B cell (primary cell): ENCODE measurements at regions not wholly inside any gene's neighbourhood (a gene's known extent, or its start where the extent isn't known, plus 50 kb on each side); places are given as distances from the start of the nearest gene placed in this dataset.

ENCODE experiments used
- ATAC-seq: fragments of 200-7000 bp; cut with Tn5 transposase; one replicate; pipeline ENCODE4 v1.10.0; 2021; ENCODE audit warnings: low read depth, mild to moderate bottlenecking, moderate number of reproducible peaks, moderate library complexity
- CTCF ChIA-PET: fragments of 350-600 bp; sonication (Branson Sonifier 250); formaldehyde crosslinking; loops from one replicate; lab custom pipeline; 2021; ENCODE audit warnings: antibody characterized with exemption, inconsistent platforms; lab: Charles Lee
- POLR2A ChIA-PET: fragments of 350-600 bp; sonication (Branson Sonifier 250); formaldehyde crosslinking; loops from one replicate; lab custom pipeline; 2021; ENCODE audit warnings: antibody characterized with exemption; lab: Charles Lee
- DNase-seq: peaks from one replicate; pipeline ENCODE4 v3.0.0; 2013
- H2AFZ ChIP-seq: 2 replicates; pipeline ENCODE4 v1.6.1; 2012; ENCODE audit warnings: mild to moderate bottlenecking, low read depth, low read length; ENCODE audit not compliant: insufficient read depth, poor library complexity, severe bottlenecking
- H3K27ac ChIP-seq, 2 donors: 1 replicate in 1 of 2; 2 replicates in 1 of 2; pipeline ENCODE4 v1.5.1; 2012 to 2013; ENCODE audit warnings: low read length in 2 of 2, mild to moderate bottlenecking in 2 of 2, moderate library complexity in 1 of 2
- H3K27me3 ChIP-seq, 4 experiments: fragments of 200-600 bp in 1 of 4; sonication (generic) in 1 of 4; replicated peaks in 1 of 4; 1 replicate in 2 of 4; 2 replicates in 2 of 4; pipeline versions ENCODE4 v1.6.1 to v1.7.0; 2013 to 2016; ENCODE audit warnings: low read length in 3 of 4, mild to moderate bottlenecking in 2 of 4, mixed read lengths in 1 of 4, moderate library complexity in 1 of 4; ENCODE audit not compliant: insufficient read depth in 4 of 4, control insufficient read depth in 3 of 4; ENCODE audit errors: control extremely low read depth in 1 of 4
- H3K36me3 ChIP-seq, 2 experiments: replicated peaks in 1 of 2; 1 replicate in 1 of 2; 2 replicates in 1 of 2; pipeline versions ENCODE4 v1.6.1 to v1.7.1; 2013; ENCODE audit warnings: low read length in 1 of 2; ENCODE audit not compliant: insufficient read depth in 2 of 2, control insufficient read depth in 1 of 2; ENCODE audit errors: control extremely low read depth in 1 of 2, extremely low read depth in 1 of 2
- H3K4me1 ChIP-seq, 2 donors: fragments of 200-600 bp in 1 of 2; sonication (generic) in 1 of 2; 1 replicate in 1 of 2; 2 replicates in 1 of 2; pipeline versions ENCODE4 v1.5.1 to v1.6.1; 2013 to 2017; ENCODE audit warnings: low read length in 2 of 2; ENCODE audit not compliant: control insufficient read depth in 2 of 2, insufficient read depth in 2 of 2
- H3K4me2 ChIP-seq: replicated peaks from 2 replicates; pipeline ENCODE3; 2012; ENCODE audit warnings: mild to moderate bottlenecking, low read depth, low read length; ENCODE audit not compliant: poor library complexity, severe bottlenecking
- H3K4me3 ChIP-seq, 5 experiments: fragments of 200-600 bp in 1 of 5; sonication (generic) in 1 of 5; 1 replicate in 3 of 5; 2 replicates in 2 of 5; pipeline versions ENCODE4 v1.5.1 to v1.7.0; 2011 to 2016; ENCODE audit warnings: low read length in 4 of 5, mild to moderate bottlenecking in 4 of 5, low read depth in 2 of 5, control low read depth in 1 of 5, moderate library complexity in 1 of 5; ENCODE audit not compliant: insufficient read depth in 1 of 5; ENCODE audit errors: control extremely low read depth in 1 of 5, extremely low read depth in 1 of 5
- H3K79me2 ChIP-seq: fragments of 200-600 bp; sonication (generic); one replicate; pipeline ENCODE4 v1.6.0; 2016; ENCODE audit warnings: low read length; ENCODE audit not compliant: control insufficient read depth, insufficient read depth
- H3K9ac ChIP-seq: fragments of 200-600 bp; sonication (generic); 2 replicates; pipeline ENCODE4 v1.6.1; 2017; ENCODE audit warnings: mild to moderate bottlenecking, low read length, moderate library complexity
- H3K9me3 ChIP-seq, 3 donors: one replicate each; pipeline versions ENCODE4 v1.6.1 to v1.7.1; 2013; ENCODE audit warnings: low read length in 2 of 3; ENCODE audit not compliant: control insufficient read depth in 2 of 3, insufficient read depth in 1 of 3; ENCODE audit errors: control extremely low read depth in 1 of 3
- H4K20me1 ChIP-seq: 2 replicates; pipeline ENCODE4 v1.6.0; 2012; ENCODE audit warnings: mild to moderate bottlenecking, low read length; ENCODE audit not compliant: insufficient read depth, control insufficient read depth, poor library complexity, severe bottlenecking
- H3K27ac Mint-ChIP-seq: one replicate; pipeline ENCODE4 v1.8.0; 2021; ENCODE audit warnings: mixed read lengths
- H3K27me3 Mint-ChIP-seq: one replicate; pipeline ENCODE4 v1.8.0; 2021; ENCODE audit warnings: mixed read lengths
- H3K4me1 Mint-ChIP-seq: one replicate; pipeline ENCODE4 v1.8.0; 2021; ENCODE audit warnings: mixed read lengths
- H3K4me3 Mint-ChIP-seq: one replicate; pipeline ENCODE4 v1.8.0; 2021; ENCODE audit warnings: mixed read lengths
- H3K9me3 Mint-ChIP-seq: one replicate; pipeline ENCODE4 v1.8.0; 2022; ENCODE audit warnings: mixed read lengths; ENCODE audit not compliant: insufficient read depth
- CTCF ChIP-seq: fragments of 200-600 bp; IDR thresholded peaks from one replicate; pipeline ENCODE4 v1.8.0; 2022; ENCODE audit warnings: antibody characterized with exemption, mild to moderate bottlenecking
- EZH2 ChIP-seq: IDR thresholded peaks from 2 replicates; pipeline ENCODE4 v1.6.1; 2012; ENCODE audit warnings: borderline replicate concordance, low read depth, mild to moderate bottlenecking, moderate library complexity, low read length; ENCODE audit not compliant: insufficient read depth, poor library complexity, severe bottlenecking
- WGBS: methylation state at CpG from one replicate; pipeline ENCODE4 v1.1.5; 2013; ENCODE audit warnings: missing lambda C conversion rate; ENCODE audit not compliant: insufficient coverage; 5-methylcytosine and 5-hydroxymethylcytosine counted together
- intact Hi-C: fragments of 100-400 bp; cut with micrococcal nuclease; formaldehyde crosslinking; loops from one replicate; pipeline ENCODE4 v1.10.0; 2022

DNA sequence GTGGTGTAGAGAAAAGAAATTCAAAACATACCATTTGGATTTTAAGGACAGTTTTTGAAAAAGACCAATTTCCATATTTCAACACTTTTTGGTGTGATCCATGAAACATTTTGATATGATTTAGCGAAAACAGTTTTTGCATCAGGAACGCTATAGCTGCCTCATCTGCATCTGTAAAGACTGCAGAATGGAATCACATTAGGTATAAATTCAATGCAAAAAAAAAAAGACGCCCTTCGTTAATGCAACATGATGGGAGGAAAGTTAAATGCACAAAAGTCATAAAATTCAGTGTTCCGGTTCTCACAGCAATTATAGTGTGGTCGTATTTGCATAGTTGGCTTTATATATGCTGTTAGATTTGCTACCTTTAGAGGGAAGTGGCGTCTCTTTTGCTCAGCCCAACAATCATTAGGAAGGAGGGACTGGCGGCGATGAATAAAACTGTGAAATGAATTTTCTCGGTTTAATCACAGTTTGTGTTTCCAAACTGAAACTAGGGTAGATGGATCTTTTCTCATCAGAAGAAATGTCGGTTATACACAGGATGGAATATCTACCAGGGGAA lies 215.7 kb downstream of the TEX29 start:
- H3K36me3 ChIP-seq = no peaks in the 10 kb centered on the region
- no peaks in the 10 kb centered on the region for H4K20me1 ChIP-seq
- WGBS = 62% methylated on average over 8 of the region's 11 CpGs
- ChIA-PET CTCF (no interaction called here), POLR2A (no interaction called here)
- no peak overlapping the region for H3K4me3 ChIP-seq
- H3K4me2 ChIP-seq = no peak overlapping the region
- DNase-seq (no peak), ATAC-seq (no peak)
- no peak overlapping the region for H2AFZ ChIP-seq
- Mint-ChIP-seq H3K4me1 (no peaks in the 10 kb centered on the region), H3K4me3 (no peak overlapping the region), H3K27me3 (peaks cover 26% of the 10 kb centered on the region), H3K9me3 (no peaks in the 10 kb centered on the region), H3K27ac (no peak overlapping the region)
- H3K9me3 ChIP-seq = peaks cover 0 to 3% (median 0%) of the 10 kb centered on the region in 3 donors
- H3K27ac ChIP-seq = no peak overlapping the region
- TF ChIP-seq EZH2 (no peak), CTCF (no peak)
- no peaks in the 10 kb centered on the region for H3K79me2 ChIP-seq
- peaks cover 0 to 7% (median 2%) of the 10 kb centered on the region in 4 experiments for H3K27me3 ChIP-seq
- no peaks in the 10 kb centered on the region for H3K4me1 ChIP-seq
- H3K9ac ChIP-seq = no peak overlapping the region
- intact Hi-C loops = no loop called here

DNA sequence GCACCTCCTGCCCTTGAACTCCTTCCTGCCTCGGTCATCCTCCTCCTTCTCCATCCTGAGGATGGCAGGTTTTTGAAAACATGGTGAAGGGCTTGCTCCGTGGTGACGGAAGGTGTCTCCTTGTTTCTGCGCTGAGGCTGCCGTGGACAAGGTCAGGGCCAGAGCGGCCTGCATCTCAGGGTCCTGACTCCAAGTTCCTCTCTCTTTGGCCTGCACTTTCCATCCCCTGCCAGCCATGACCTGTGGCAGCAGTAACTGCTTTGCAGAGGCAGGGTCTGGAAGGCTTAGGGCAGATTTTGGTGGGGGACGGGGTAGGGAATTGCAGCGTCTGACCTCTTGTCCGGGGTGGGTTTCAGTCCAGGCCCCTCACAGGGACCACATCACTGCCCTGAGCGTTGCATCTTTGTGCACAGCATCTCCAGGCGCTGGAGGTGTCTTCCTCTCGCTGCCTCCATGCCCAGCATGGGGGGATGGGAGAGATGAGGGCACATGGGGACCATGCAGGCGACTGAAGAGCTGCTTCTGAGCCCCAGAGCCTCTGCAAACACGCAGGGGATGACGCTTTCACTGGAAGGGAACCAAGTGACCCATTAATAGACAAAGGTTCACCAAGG lies 216.8 kb downstream of the TEX29 start:
- POLR2A ChIA-PET = no interaction called here

More for the DNA sequence above, 216.8 kb downstream of the TEX29 start:
- Histone ChIP-seq H3K9me3 (peaks cover 0 to 3% (median 0%) of the 10 kb centered on the region in 3 donors), H3K9ac (no peak overlapping the region), H3K27me3 (peaks cover 0 to 7% (median 2%) of the 10 kb centered on the region in 4 experiments), H3K4me3 (no peak overlapping the region), H3K4me2 (no peak overlapping the region), H3K79me2 (no peaks in the 10 kb centered on the region), H3K36me3 (no peaks in the 10 kb centered on the region), H4K20me1 (no peaks in the 10 kb centered on the region), H3K4me1 (no peaks in the 10 kb centered on the region), H3K27ac (no peak overlapping the region), H2AFZ (no peak overlapping the region)
- TF ChIP-seq CTCF (no peak), EZH2 (no peak)
- Mint-ChIP-seq H3K27me3 (peaks cover 18% of the 10 kb centered on the region), H3K4me3 (no peak overlapping the region), H3K9me3 (no peaks in the 10 kb centered on the region), H3K4me1 (no peaks in the 10 kb centered on the region), H3K27ac (no peak overlapping the region)
- intact Hi-C loops = no loop called here
- no peak for ATAC-seq
- no peak for DNase-seq
- CTCF ChIA-PET = no interaction called here
- 93% methylated on average over 14 of the region's 15 CpGs for WGBS
